Neural cell (in vitro differentiated cells): ENCODE measurements at regions not wholly inside any gene's neighbourhood (a gene's known extent, or its start where the extent isn't known, plus 50 kb on each side); places are given as distances from the start of the nearest gene placed in this dataset.

Experiments used
- H2AFZ ChIP-seq: fragments of 200-600, 300-800 bp; sonication (generic), shearing (Covaris generic); 2 replicates; pipeline ENCODE4 v1.6.0; 2014; ENCODE audit warnings: low read depth, mild to moderate bottlenecking, antibody characterized with exemption, low read length, moderate library complexity
- H3F3A ChIP-seq: fragments of 200-600 bp; shearing (Covaris generic); 2 replicates; pipeline ENCODE4 v1.6.1; 2016; ENCODE audit warnings: mild to moderate bottlenecking, moderate library complexity, mixed read lengths, antibody characterized with exemption, low read length; ENCODE audit not compliant: insufficient read depth, poor library complexity, severe bottlenecking
- H3K27ac ChIP-seq: fragments of 200-600, 300-800 bp; sonication (generic), shearing (Covaris generic); 2 replicates; pipeline ENCODE4 v1.5.1; 2014; ENCODE audit warnings: mild to moderate bottlenecking, low read length, moderate library complexity
- H3K27me3 ChIP-seq: fragments of 300-800, 200-600 bp; sonication (generic), shearing (Covaris generic); 2 replicates; pipeline ENCODE4 v1.6.0; 2014; ENCODE audit warnings: mild to moderate bottlenecking, low read depth, low read length, moderate library complexity; ENCODE audit not compliant: insufficient read depth
- H3K36me3 ChIP-seq: fragments of 300-800, 200-600 bp; sonication (generic), shearing (Covaris generic); 2 replicates; pipeline ENCODE4 v1.5.1; 2014; ENCODE audit warnings: mild to moderate bottlenecking, antibody characterized with exemption, low read length, moderate library complexity; ENCODE audit not compliant: insufficient read depth
- H3K4me2 ChIP-seq: fragments of 300-800, 200-600 bp; sonication (generic), shearing (Covaris generic); 2 replicates; pipeline ENCODE4 v1.6.0; 2014; ENCODE audit warnings: mild to moderate bottlenecking, low read length
- H3K4me3 ChIP-seq: fragments of 300-800, 200-600 bp; sonication (generic), shearing (Covaris generic); 2 replicates; pipeline ENCODE4 v1.5.1; 2014; ENCODE audit warnings: mild to moderate bottlenecking, low read length, moderate library complexity
- H3K79me2 ChIP-seq: fragments of 200-600 bp; shearing (Covaris generic); replicated peaks from 2 replicates; pipeline ENCODE4 v1.6.0; 2014; ENCODE audit warnings: mild to moderate bottlenecking, low read length, moderate library complexity; ENCODE audit not compliant: insufficient read depth
- H3K9ac ChIP-seq: fragments of 300-800, 200-600 bp; sonication (generic), shearing (Covaris generic); 2 replicates; pipeline ENCODE4 v1.6.1; 2016; ENCODE audit warnings: mild to moderate bottlenecking, low read length, mixed read lengths
- H3K9me2 ChIP-seq: fragments of 200-600 bp; shearing (Covaris generic); 2 replicates; pipeline ENCODE4 v1.6.1; 2016; ENCODE audit warnings: mild to moderate bottlenecking, low read length, mixed read lengths; ENCODE audit not compliant: insufficient read depth
- H3K9me3 ChIP-seq: fragments of 200-600, 300-800 bp; sonication (generic), shearing (Covaris generic); 2 replicates; pipeline ENCODE4 v1.6.1; 2016; ENCODE audit warnings: mild to moderate bottlenecking, mixed run types, low read length, moderate library complexity, mixed read lengths
- H4K20me1 ChIP-seq: fragments of 200-600 bp; shearing (Covaris generic); 2 replicates; pipeline ENCODE4 v1.6.1; 2016; ENCODE audit warnings: mild to moderate bottlenecking, mixed run types; ENCODE audit not compliant: insufficient read depth
- EP300 ChIP-seq: fragments of 450-650 bp; conservative IDR thresholded peaks from 2 replicates; pipeline ENCODE4 v1.6.1; 2014; ENCODE audit warnings: antibody characterized with exemption, mild to moderate bottlenecking, moderate library complexity; ENCODE audit not compliant: poor library complexity, severe bottlenecking
- EZH2 ChIP-seq: fragments of 200-600, 300-800 bp; shearing (Covaris generic), sonication (generic); IDR thresholded peaks from 2 replicates; pipeline ENCODE4 v1.6.1; 2014; ENCODE audit warnings: antibody characterized with exemption, low read length, borderline replicate concordance, mild to moderate bottlenecking; ENCODE audit not compliant: insufficient read depth, poor library complexity, severe bottlenecking
- MXI1 ChIP-seq: fragments of 450-650 bp; conservative IDR thresholded peaks from 2 replicates; pipeline ENCODE4 v1.6.1; 2014; ENCODE audit warnings: antibody characterized with exemption, mild to moderate bottlenecking; ENCODE audit not compliant: poor library complexity, severe bottlenecking
- POLR2AphosphoS5 ChIP-seq: IDR thresholded peaks from 2 replicates; pipeline ENCODE4 v1.6.1; 2012
- RAD21 ChIP-seq: fragments of 450-650 bp; conservative IDR thresholded peaks from 2 replicates; pipeline ENCODE4 v1.6.1; 2014; ENCODE audit warnings: antibody characterized with exemption, mild to moderate bottlenecking, moderate library complexity
- SMC3 ChIP-seq: fragments of 450-650 bp; conservative IDR thresholded peaks from 2 replicates; pipeline ENCODE4 v1.6.1; 2014; ENCODE audit warnings: antibody characterized with exemption, mild to moderate bottlenecking, moderate library complexity; ENCODE audit not compliant: poor library complexity
- TAF1 ChIP-seq: IDR thresholded peaks from 2 replicates; pipeline ENCODE4 v1.6.1; 2012; ENCODE audit warnings: low read depth
- TF ChIP-seq, protein P1 (sequence below): fragments of 450-650 bp; IDR thresholded peaks from 2 replicates; pipeline ENCODE4 v1.5.1; 2014; ENCODE audit warnings: antibody characterized with exemption, mild to moderate bottlenecking, moderate library complexity; ENCODE audit not compliant: poor library complexity, severe bottlenecking
- TF ChIP-seq, protein P2 (sequence below): IDR thresholded peaks from 2 replicates; pipeline ENCODE4 v1.6.1; 2012; ENCODE audit warnings: borderline replicate concordance

DNA sequence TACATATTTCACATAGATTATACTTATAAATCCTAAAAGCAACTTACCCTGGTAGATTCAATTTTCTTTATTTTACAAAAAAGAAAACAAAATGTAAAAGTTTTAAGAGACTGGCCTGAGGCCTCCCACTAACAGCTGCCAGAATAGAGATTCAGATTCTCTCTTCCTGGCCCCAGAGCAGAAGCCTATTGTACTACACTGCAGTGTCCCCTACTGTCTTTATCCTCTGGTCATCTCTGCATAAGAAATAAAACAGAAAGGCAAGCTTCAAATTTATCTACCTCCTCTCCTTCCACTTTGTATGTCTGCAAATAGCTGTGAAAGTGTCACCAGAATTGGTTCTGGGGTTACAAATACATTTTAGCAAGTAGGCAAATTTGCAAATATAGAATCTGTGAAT lies 1004.1 kb upstream of the PCDH9 start:
- no peak overlapping the region for H3K4me3 ChIP-seq
- no peak overlapping the region for H3K9ac ChIP-seq
- no peaks in the 10 kb centered on the region for H3K27me3 ChIP-seq
- no peak overlapping the region for H3K4me2 ChIP-seq
- H4K20me1 ChIP-seq, result no peaks in the 10 kb centered on the region
- H3K27ac ChIP-seq, result no peak overlapping the region
- H3K9me2 ChIP-seq, result no peaks in the 10 kb centered on the region
- H3K36me3 ChIP-seq, result no peaks in the 10 kb centered on the region
- H3K9me3 ChIP-seq, result no peaks in the 10 kb centered on the region
- no peak overlapping the region for H2AFZ ChIP-seq
- TF ChIP-seq, protein P1, sequence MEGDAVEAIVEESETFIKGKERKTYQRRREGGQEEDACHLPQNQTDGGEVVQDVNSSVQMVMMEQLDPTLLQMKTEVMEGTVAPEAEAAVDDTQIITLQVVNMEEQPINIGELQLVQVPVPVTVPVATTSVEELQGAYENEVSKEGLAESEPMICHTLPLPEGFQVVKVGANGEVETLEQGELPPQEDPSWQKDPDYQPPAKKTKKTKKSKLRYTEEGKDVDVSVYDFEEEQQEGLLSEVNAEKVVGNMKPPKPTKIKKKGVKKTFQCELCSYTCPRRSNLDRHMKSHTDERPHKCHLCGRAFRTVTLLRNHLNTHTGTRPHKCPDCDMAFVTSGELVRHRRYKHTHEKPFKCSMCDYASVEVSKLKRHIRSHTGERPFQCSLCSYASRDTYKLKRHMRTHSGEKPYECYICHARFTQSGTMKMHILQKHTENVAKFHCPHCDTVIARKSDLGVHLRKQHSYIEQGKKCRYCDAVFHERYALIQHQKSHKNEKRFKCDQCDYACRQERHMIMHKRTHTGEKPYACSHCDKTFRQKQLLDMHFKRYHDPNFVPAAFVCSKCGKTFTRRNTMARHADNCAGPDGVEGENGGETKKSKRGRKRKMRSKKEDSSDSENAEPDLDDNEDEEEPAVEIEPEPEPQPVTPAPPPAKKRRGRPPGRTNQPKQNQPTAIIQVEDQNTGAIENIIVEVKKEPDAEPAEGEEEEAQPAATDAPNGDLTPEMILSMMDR, result no peak
- TF ChIP-seq MXI1 (no peak), EZH2 (no peak), SMC3 (no peak), RAD21 (no peak), EP300 (no peak), POLR2AphosphoS5 (no peak), TAF1 (no peak)
- TF ChIP-seq, protein P2, sequence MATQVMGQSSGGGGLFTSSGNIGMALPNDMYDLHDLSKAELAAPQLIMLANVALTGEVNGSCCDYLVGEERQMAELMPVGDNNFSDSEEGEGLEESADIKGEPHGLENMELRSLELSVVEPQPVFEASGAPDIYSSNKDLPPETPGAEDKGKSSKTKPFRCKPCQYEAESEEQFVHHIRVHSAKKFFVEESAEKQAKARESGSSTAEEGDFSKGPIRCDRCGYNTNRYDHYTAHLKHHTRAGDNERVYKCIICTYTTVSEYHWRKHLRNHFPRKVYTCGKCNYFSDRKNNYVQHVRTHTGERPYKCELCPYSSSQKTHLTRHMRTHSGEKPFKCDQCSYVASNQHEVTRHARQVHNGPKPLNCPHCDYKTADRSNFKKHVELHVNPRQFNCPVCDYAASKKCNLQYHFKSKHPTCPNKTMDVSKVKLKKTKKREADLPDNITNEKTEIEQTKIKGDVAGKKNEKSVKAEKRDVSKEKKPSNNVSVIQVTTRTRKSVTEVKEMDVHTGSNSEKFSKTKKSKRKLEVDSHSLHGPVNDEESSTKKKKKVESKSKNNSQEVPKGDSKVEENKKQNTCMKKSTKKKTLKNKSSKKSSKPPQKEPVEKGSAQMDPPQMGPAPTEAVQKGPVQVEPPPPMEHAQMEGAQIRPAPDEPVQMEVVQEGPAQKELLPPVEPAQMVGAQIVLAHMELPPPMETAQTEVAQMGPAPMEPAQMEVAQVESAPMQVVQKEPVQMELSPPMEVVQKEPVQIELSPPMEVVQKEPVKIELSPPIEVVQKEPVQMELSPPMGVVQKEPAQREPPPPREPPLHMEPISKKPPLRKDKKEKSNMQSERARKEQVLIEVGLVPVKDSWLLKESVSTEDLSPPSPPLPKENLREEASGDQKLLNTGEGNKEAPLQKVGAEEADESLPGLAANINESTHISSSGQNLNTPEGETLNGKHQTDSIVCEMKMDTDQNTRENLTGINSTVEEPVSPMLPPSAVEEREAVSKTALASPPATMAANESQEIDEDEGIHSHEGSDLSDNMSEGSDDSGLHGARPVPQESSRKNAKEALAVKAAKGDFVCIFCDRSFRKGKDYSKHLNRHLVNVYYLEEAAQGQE, result no peak
- H3K79me2 ChIP-seq, result no peaks in the 10 kb centered on the region
- H3F3A ChIP-seq, result no peaks in the 10 kb centered on the region

DNA sequence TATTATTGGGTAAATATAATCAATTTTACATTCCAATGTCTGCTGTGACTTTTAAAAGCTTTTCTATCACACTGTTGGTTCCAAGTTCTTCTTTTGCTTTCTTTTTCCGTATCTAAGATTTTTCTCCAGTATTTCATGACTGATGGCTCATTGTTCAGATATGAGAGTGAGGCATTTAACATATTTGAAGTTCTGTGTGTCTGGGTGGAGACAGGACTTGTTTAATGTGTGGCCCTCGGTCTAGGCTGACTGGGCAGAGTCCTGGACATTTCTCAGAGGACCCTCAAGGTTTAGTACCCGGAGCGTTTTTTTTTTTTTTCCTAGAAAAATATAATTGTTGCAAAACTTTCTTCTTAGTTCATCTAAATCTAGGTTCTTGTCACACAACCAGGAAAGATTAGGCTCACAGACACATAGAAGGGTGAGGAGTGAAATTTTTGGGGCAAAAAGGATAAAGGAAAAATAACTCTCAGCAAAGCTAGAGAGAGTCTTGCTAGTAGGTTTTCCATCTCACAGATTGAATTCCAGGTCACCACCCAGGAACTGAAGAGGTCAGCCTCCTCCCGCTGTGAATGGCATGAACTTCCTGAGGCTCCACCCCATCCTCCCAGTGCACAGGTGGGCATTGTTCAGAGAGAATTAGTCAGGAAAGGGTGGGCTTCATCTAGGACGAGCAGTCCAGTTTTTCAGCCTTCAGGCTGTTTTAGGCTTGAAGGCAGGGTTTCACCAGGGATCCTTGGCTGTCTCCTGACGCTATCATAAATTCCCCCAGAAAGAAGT lies 1002.4 kb upstream of the PCDH9 start:
- Histone ChIP-seq H3K79me2 (no peaks in the 10 kb centered on the region), H3K27ac (no peak overlapping the region), H3K36me3 (no peaks in the 10 kb centered on the region), H3K4me2 (no peak overlapping the region), H3K9me2 (no peaks in the 10 kb centered on the region), H3K9ac (no peak overlapping the region), H2AFZ (no peak overlapping the region), H3F3A (no peaks in the 10 kb centered on the region), H4K20me1 (no peaks in the 10 kb centered on the region), H3K4me3 (no peak overlapping the region), H3K9me3 (no peaks in the 10 kb centered on the region), H3K27me3 (no peaks in the 10 kb centered on the region)
- TF ChIP-seq EP300 (no peak), RAD21 (no peak), POLR2AphosphoS5 (no peak), TAF1 (no peak), EZH2 (no peak), MXI1 (no peak), SMC3 (no peak)
- TF ChIP-seq, protein P1, result no peak
- TF ChIP-seq, protein P2, result no peak
